SK-N-MC (cell line): ENCODE measurements at regions not wholly inside any gene's neighbourhood (a gene's known extent, or its start where the extent isn't known, plus 50 kb on each side); places are given as distances from the start of the nearest gene placed in this dataset.

Experiments
- DNase-seq: peaks from one replicate; pipeline ENCODE4 v3.0.0-alpha.2; 2011; ENCODE audit warnings: low read depth, low spot score
- H3K27ac ChIP-seq: fragments of 200-600 bp; sonication (generic); 2 replicates; pipeline ENCODE4 v1.5.1; 2016; ENCODE audit warnings: mixed run types
- H3K36me3 ChIP-seq: fragments of 200-600 bp; sonication (generic); 2 replicates; pipeline ENCODE4 v1.6.1; 2017; ENCODE audit warnings: antibody characterized with exemption, low read length, mixed read lengths; ENCODE audit not compliant: insufficient read depth
- H3K4me3 ChIP-seq: fragments of 200-600 bp; sonication (generic); 2 replicates; pipeline ENCODE4 v1.5.1; 2016
- H3K9ac ChIP-seq: fragments of 200-600 bp; sonication (generic); 2 replicates; pipeline ENCODE4 v1.8.0; 2017; ENCODE audit warnings: mixed run types, mixed read lengths; ENCODE audit not compliant: insufficient read length
- H3K9me3 ChIP-seq: fragments of 200-600 bp; sonication (generic); 2 replicates; pipeline ENCODE4 v1.6.1; 2017; ENCODE audit warnings: low read depth, mild to moderate bottlenecking, antibody characterized with exemption, low read length, moderate library complexity, mixed read lengths
- EZH2 ChIP-seq: fragments of 200-600 bp; sonication (generic); IDR thresholded peaks from one replicate; pipeline ENCODE4 v1.6.1; 2017; ENCODE audit warnings: antibody characterized with exemption
- FOXP2 ChIP-seq: optimal IDR thresholded peaks from 2 replicates; pipeline ENCODE3; 2011; ENCODE audit warnings: mild to moderate bottlenecking, moderate library complexity; ENCODE audit not compliant: insufficient read depth; ENCODE audit errors: extremely low read length, control extremely low read depth
- POLR2AphosphoS5 ChIP-seq: IDR thresholded peaks from 2 replicates; pipeline ENCODE4 v1.6.1; 2012; ENCODE audit warnings: mild to moderate bottlenecking, low read depth, low read length, borderline replicate concordance

GRCh38 chr9:16075696-16076095, 522.9 kb downstream of the CCDC171 start:
- H3K9me3 ChIP-seq, result no peaks in the 10 kb centered on the region
- H3K27ac ChIP-seq, result 0 out of 2 replicates have a peak overlapping the region, but pooled peaks have one; percentile 2
- H3K9ac ChIP-seq, result no peak overlapping the region
- H3K4me3 ChIP-seq, result no peak overlapping the region
- no peaks in the 10 kb centered on the region; the same call in 1 of the 2 replicates for H3K36me3 ChIP-seq
- no peak for DNase-seq
- no peak for TF ChIP-seq POLR2AphosphoS5

GRCh38 chr9:16076511-16076910, 523.7 kb downstream of the CCDC171 start:
- no peak for TF ChIP-seq POLR2AphosphoS5
- TF ChIP-seq EZH2, result no peak
- no peak for TF ChIP-seq FOXP2
- H3K36me3 ChIP-seq, result no peaks in the 10 kb centered on the region; the same call in 1 of the 2 replicates
- H3K9me3 ChIP-seq, result no peaks in the 10 kb centered on the region
- no peak for DNase-seq
- no peak overlapping the region for H3K27ac ChIP-seq
- no peak overlapping the region for H3K9ac ChIP-seq
- H3K4me3 ChIP-seq, result no peak overlapping the region

GRCh38 chr9:16082796-16083195, 530.0 kb downstream of the CCDC171 start:
- Histone ChIP-seq H3K4me3 (no peak overlapping the region), H3K9ac (no peak overlapping the region), H3K27ac (no peak overlapping the region), H3K9me3 (no peaks in the 10 kb centered on the region), H3K36me3 (no peaks in the 10 kb centered on the region; the same call in 1 of the 2 replicates)
- TF ChIP-seq EZH2 (no peak), POLR2AphosphoS5 (no peak), FOXP2 (no peak)
- DNase-seq, result no peak

GRCh38 chr9:16085167-16085726, 532.4 kb downstream of the CCDC171 start:
- no peak overlapping the region for H3K27ac ChIP-seq
- no peaks in the 10 kb centered on the region for H3K9me3 ChIP-seq
- H3K4me3 ChIP-seq, result no peak overlapping the region
- TF ChIP-seq POLR2AphosphoS5 (no peak), FOXP2 (no peak), EZH2 (no peak)
- H3K36me3 ChIP-seq, result no peaks in the 10 kb centered on the region
- no peak for DNase-seq
- no peak overlapping the region for H3K9ac ChIP-seq

DNA sequence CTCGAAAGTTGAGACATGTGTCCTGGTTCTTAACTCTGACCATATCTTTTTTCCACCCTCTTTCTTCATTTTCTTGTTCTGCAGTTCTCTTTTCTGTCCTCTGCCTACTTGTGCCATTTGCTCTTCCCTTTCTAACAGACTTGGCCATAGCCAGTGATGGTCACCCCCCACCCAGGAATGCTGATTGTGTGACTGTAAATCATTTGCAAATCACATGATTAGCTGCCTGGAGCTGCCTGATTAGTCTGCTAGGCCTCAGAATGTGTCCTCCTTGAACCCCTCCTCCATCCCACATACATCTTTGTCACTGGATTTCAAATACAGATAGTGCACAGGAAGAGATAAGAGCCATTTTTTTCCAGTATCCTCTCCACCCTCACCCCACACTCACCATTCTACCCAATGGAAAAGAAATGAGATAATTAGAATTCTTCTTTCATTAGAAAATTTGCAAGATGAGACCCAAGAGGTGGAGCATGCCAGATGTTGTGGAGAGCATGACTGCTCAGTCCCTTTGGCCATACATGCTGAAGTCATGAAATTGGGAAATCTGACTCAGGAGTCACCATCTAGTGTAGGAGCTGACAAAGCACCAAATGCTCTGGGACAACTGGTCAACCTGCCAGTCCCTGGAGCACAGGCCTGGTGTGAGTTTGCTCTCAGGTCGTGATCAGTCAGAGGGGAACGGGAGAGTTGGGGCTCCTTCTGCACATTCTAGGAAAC, 538.2 kb downstream of the CCDC171 start:
- no peak overlapping the region for H3K4me3 ChIP-seq
- TF ChIP-seq EZH2 (no peak), POLR2AphosphoS5 (no peak), FOXP2 (no peak)
- no peak overlapping the region for H3K9ac ChIP-seq
- H3K27ac ChIP-seq, result no peak overlapping the region
- DNase-seq, result no peak
- no peaks in the 10 kb centered on the region for H3K9me3 ChIP-seq
- no peaks in the 10 kb centered on the region; the same call in 1 of the 2 replicates for H3K36me3 ChIP-seq

DNA sequence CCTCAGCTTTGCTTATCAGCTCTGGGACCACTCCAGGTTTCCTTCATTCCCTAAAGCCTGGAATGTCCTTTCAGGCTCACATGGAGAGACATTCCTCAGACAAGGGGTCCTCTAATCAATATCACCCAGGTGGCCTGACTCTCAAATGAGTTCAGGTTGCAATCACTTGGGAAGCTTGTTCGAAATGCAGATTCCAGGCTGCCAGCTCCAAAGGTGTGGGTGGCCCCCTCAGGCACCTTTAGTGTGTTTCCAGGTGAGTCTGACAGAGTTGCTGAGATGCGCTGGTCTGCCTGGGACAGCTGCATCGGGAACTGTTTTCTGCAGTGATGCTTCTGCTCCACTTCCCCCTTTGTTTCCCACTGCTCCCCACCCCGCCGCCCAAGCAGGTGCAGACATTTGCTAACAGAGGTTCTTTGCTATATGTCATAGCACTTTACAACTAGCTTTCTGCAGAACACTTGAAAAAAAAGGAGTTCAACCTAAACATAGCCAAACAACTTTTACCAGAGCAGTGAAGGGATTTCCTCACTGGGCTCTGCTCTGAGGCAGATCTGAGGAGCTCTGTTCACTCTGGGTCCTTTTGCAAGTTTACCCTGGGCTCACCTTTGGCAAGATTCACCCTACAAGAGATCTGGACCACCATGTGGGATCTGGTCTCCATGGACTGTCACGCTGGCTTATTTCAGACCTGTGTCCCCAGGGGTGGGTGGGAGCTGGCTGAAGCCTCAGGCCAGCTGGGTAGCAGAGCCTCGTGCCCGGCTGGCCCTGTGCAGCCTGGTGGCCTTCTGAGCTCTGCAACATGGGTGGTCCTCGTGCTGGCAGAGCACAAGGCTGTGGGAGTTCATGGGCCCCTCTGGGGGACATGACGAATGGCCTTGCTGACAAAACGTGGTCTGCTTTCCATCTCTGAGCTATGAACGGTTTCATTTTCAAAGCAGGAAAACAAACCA, 539.6 kb downstream of the CCDC171 start:
- H3K36me3 ChIP-seq, result no peaks in the 10 kb centered on the region; the same call in 1 of the 2 replicates
- no peak overlapping the region for H3K9ac ChIP-seq
- H3K4me3 ChIP-seq, result no peak overlapping the region
- TF ChIP-seq EZH2, result no peak
- no peak for TF ChIP-seq POLR2AphosphoS5
- no peak for TF ChIP-seq FOXP2
- no peak for DNase-seq
- no peak overlapping the region for H3K27ac ChIP-seq
- no peaks in the 10 kb centered on the region for H3K9me3 ChIP-seq

GRCh38 chr9:16098306-16098705, 545.5 kb downstream of the CCDC171 start:
- no peaks in the 10 kb centered on the region for H3K9me3 ChIP-seq
- H3K9ac ChIP-seq, result no peak overlapping the region
- DNase-seq, result no peak
- no peak overlapping the region for H3K27ac ChIP-seq
- no peaks in the 10 kb centered on the region; the same call in 1 of the 2 replicates for H3K36me3 ChIP-seq
- no peak for TF ChIP-seq EZH2
- H3K4me3 ChIP-seq, result no peak overlapping the region
